DLD1 (cell line): ENCODE measurements at regions not wholly inside any gene's neighbourhood (a gene's known extent, or its start where the extent isn't known, plus 50 kb on each side); places are given as distances from the start of the nearest gene placed in this dataset.

Experiments
- in situ Hi-C: cut with HindIII; loops from 2 replicates; pipeline ENCODE4 v1.10.0; 2017; ENCODE audit warnings: low sequenced_read_pairs

DNA sequence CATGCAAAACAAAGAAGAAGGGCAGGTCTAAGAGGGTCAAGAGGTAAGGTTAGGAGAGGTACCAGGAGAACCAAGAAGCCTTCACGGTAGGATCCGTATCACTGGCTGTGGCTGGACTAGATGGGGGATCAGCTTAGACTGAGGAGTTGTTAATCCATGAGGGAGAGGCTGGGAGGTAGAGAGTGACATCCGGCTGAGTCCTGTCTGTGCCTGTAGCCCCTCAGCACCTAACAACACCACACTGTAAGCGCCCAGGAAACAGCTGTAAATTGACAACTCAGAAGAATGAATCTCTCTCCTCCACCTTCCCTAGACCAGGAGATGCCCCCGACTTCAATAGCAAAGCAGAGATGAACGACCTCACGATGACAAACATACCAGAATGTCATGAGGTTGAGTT lies 199.4 kb upstream of the RPL38 start:
- in situ Hi-C loops: no loop called here

DNA sequence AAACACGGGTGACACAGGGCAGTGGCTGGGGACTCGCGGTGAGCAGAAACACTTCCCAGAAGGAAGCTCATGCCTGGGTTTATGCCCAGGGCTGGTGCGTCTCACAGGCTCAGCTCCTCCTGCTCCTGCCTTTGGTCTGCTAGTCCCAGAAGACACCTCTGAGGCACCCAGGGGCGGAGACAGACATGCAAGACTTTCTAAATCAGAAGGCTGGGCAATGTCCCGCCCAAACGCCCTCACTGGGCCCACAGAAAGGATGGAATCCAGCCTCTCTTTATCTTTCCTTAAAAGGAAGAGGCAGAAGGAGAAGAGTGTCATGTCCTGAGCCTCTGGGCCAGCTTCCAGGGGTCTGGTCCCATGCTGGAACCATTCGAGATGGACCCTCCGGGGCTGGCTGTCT lies 197.7 kb upstream of the RPL38 start:
- in situ Hi-C loops: no loop called here

DNA sequence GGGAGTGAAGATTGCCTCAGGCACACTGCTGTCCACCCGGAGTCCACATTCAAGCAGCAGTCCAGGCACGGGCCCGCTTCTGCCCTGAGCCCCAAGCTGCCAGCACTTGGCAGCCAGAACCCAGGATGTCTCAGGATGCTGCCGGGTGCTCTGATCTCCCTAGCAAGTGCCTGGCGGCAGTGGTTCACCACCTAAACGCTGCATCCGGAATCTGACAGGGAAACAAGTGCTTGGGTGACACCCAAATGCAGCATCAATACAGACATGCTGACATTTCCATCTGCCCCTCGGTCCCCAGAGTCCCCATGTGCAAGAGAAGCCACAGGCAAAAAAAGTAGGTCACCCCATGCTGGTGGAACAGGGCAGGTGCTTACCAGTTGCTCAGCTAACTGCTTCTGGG lies 197.1 kb upstream of the RPL38 start:
- in situ Hi-C loops: no loop called here

DNA sequence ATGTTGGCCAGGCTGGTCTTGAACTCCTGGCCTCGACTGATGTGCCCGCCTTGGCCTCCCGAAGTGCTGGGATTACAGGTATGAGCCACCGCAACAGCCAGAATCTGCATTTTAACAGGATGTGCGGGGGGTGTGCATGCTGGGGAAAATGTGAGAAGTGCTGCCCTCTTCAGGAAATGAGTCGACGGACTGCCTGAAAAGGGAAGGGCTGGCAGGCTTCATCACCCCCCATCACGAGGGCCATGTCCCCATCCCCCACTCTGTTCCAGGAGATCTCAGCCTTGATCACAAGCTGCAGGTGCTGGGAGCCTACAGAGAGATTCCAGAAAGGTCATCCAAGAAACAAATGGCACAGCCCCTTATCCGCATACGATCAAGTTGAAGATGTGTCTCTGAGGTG lies 195.3 kb upstream of the RPL38 start:
- in situ Hi-C loops: no loop called here

DNA sequence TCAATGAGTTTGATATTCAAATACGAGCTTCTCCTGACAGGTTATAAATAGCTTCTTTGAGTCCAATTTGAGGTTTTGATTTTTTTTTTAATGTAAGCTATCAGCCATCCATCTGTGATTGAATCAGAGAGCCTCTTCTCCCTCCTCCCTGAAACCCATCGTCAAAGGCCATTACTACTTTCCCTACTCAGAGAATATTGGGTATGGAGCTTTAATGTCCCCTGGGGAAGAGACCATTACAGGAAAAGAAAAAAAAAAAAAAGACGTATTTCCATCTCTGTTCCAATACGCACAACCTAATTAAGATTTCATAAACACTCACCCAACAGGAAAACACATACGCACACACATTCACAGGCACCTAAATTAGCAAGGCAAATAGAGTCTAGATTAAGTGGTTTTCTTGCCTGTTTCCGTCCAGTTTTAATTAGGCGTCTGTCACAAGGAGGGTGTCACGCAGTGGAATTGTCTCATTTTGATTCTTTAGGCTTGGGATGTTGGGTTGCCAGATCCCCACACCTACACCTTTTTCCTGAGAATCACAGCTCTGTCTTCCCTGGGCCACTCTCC lies 194.3 kb upstream of the RPL38 start:
- in situ Hi-C loops: no loop called here

DNA sequence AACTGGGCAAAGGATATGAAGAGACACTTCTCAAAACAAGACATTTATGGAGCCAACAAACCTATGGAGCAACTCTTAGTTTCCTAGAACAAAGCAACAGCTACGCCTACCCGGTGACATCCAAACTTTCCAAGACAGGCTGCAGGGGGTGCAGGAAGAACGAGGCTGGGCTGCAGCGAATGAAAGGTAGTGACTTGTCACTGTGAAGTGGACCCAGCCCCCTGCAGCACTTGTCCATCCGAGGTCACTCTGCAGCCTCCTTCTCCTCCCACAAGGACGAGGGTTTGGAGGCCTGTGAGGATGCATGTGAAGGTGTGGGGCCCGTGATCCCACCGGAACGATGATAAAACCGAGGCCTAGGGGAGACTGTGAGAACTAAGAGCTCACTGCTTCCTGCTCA lies 192.6 kb upstream of the RPL38 start:
- in situ Hi-C loops: no loop called here

DNA sequence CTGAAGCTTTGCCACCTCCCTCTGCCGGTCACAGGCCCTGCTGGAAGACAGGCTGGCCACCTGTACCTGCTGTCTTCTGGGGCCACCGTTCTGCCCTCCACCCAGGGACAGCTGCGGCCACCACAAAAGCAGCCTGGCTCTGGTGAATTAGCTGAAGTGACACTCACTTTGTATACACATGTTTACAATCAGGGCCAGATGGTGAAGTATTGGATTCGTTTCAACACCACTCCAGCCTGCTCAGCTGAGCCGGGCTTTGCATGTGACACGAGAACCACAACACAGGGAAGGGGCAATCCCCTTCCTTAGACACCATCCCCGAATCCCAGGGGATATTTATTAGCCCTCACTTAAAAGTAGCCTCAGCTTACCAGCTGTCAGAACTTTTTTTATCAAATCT lies 191.5 kb upstream of the RPL38 start:
- in situ Hi-C loops: no loop called here

DNA sequence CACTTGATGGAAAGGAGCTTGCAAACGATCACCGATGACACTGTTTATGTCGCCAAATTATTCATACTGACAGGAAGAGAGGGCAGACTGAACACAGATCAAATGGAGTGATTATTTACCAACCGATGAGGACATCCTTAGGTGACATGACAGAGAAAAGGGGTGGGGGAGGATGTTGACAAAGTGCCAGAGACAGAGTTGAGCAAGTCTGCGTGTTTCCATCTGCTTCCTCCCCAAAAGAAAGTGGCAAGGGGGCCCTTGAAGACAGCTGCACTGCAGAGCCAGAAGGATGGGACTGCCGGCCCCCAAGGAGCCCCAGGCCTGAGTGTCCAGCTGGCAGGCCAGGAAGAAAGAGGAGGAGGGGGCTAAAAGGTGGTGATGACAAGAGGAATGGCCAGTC lies 191.0 kb upstream of the RPL38 start:
- in situ Hi-C loops: no loop called here

DNA sequence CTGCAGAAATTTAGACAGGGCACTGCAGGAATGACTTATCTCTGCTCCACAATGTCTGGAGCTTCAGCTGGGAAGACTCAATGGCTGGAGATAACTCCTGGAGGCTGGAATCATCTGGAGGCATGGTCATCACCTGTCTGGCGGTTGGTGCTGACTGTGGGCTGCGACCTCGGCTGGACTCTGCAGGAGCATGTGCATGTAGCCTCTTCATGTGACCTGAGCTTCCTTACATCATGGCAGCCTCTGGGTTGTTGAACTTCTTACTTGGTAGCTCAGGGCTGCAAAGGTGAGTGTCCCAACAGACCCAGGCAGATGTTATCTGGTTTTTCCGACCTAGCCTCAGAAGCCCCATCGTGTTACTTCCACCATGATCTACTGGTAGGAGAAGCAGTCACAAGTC lies 188.2 kb upstream of the RPL38 start:
- in situ Hi-C loops: no loop called here

DNA sequence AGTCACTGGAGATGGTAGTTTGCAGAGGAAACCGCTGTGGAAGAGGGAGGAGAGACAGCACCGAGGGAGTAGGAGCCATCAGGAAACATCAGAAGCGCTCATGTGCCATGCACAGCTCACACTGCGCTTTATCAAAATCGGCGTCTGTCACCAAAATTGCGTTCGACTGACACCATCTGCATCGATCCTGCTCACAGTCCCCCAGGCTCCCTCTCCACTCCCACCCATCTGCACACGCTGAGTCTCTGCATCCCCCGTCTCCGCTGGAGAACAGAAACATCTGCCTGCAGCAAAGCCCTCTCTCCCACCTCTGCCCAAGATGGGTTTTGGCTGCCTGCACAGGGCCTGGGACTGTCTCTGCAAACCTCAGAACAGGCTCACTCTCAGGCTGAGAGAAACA lies 187.5 kb upstream of the RPL38 start:
- in situ Hi-C loops: no loop called here

DNA sequence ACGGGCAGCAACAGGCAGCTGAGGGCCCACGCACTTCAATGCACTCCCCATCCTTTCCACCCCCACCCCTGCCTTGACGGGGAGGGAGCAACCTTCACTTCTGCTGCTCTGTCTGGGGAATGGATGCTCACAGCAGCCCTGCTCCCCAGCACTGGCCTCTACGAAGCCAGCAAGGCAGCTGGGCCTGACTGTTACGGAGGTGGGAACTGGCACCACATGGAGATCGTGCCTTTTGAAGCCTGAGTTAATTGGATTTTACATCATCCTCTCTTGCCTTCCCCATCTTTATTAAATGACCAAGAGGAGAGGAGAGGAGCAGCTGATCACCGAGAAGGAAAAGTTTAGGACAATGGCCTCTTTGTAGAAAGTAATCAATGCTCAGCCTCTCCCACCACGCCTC lies 187.0 kb upstream of the RPL38 start:
- in situ Hi-C loops: no loop called here

DNA sequence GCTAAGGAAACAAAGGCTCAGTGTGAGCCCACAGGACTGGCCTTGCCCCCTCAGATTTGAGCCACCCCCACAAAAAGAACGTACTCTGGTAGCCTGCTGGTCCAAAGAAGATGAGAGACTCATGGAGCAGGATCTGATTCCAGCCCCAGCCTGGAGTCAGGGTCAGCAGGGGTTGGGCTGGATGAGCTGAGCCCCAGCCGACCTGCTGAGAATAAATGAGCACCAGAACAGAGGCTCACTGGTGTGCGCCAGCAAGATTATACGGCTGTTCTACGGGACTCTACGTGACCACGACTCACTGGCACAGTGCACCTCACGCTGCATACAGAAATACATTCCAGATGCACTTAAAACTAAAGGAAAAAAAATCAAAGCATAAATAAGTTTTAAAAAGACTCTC lies 186.0 kb upstream of the RPL38 start:
- in situ Hi-C loops: no loop called here

DNA sequence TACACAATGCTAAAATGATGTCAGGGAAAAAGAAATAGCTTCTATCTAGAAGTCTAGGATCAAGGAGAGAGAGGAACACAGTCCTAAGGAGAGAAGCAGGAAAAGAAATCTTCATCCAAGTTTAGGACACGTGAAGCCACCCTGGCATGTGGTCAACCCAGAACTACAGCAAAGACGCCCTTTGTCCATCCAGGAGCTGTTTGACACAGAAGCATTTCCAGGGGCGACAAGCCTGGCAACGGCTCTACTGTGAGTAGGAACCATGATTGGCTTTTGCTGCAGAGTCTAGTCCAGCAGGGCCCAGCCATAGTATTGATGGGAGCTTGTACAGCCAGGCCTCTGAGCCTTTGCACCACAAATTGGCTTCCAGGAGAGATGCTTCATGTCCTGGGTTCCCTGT lies 185.4 kb upstream of the RPL38 start:
- in situ Hi-C loops: no loop called here

DNA sequence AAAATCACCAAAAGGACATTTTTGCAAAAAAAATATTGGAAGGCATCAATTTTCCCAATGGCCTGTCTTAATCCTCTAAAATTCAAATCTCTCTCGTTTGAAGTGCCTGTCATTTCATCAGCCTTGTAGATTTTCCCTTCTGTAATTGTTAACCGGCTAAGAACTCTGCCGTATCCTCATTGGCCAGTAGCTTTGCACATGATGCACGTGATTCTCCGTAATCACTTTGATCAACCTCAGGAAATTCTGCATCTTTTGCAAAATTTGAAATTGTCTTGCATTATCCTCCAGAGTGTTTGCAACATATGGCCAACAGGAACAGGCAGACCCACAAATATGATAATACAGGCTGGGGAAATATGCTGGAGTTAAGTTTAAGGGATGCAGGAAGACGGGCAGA lies 184.2 kb upstream of the RPL38 start:
- in situ Hi-C loops: no loop called here

DNA sequence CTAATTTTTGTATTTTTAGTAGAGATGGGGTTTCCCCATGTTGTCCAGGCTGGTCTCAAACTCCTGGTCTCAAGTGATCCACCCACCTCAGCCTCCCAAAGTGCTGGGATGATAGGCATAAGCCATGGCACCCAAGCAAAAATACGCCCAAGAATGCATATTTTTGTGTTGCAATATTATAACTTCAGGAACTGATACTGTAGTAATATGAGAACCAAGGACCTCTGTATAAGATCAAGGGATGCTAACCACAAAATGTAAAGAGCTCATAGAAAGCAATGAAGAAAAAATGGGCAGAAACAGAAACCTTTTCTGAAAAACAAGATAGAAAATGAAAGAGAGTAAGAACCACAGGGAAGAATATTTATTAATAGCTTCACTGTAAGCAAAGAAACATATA lies 183.6 kb upstream of the RPL38 start:
- in situ Hi-C loops: no loop called here

DNA sequence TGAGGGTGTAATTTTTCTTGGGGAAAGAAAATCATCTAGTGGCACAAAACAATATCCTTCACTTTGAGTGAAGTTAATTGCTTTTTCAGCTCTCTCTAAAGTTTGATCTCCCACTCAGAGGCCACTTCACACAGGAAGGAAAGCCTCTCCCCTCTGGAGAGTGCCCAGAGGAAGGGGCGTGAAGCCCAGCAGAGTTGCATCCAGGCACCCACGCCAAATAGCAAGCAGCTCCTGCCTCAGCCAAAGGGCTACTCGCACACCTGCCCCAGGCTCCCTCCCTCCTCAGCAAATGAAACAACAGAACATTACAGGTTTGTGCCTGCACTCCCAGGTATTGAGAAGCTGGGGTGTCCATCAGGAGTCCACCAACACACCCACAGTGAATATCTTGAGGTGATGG lies 183.0 kb upstream of the RPL38 start:
- in situ Hi-C loops: no loop called here

DNA sequence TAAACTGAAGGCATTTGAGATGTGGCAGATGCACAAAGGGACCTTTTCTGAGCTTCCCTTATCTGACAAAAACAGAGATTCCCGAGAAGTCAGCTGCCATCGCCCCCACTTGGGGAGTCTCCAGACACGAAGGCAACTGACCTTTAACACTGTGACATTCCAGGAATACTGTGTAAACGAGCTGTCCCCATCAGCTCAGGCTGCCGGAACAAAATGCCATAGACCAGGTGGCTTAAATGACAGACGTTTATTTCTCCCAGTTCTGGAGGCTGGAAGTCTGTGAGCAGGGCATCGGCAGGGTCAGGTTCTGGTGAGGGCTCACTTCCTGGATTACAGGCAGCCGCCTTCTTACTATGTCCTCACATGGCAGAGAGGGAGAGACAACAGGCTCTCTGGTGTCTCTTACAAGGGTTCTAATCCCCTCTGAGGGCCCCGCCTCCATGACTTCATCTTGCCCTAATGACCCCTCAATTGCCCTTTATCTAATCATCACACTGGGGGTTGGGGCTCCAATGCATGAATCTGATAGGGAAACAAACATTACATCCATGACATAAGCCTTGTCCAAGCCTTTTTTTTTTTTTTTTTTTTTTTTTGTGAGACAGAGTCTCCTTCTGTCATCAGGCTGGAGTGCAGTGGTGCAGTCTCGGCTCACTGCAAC lies 178.5 kb upstream of the RPL38 start:
- in situ Hi-C loops: no loop called here

DNA sequence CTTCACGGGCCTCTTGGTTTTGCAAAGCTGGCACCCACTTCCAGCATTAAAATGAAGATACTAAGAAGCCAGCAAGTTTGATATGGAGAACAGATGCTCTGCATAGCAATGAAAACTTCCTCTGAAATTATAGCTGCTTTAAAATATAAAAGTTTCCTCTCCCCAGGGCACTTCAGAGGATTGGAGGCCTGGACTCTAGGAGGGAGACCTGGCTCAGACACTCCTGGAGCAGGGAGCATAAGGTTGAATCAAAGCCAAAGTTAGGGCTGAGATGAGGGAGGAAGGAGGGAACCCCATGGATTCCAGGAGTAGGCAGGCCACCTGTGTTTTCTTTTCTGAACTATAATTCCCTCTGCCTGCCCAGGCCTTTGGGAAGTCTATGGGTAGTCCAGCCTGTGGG lies 176.0 kb upstream of the RPL38 start:
- in situ Hi-C loops: no loop called here

DNA sequence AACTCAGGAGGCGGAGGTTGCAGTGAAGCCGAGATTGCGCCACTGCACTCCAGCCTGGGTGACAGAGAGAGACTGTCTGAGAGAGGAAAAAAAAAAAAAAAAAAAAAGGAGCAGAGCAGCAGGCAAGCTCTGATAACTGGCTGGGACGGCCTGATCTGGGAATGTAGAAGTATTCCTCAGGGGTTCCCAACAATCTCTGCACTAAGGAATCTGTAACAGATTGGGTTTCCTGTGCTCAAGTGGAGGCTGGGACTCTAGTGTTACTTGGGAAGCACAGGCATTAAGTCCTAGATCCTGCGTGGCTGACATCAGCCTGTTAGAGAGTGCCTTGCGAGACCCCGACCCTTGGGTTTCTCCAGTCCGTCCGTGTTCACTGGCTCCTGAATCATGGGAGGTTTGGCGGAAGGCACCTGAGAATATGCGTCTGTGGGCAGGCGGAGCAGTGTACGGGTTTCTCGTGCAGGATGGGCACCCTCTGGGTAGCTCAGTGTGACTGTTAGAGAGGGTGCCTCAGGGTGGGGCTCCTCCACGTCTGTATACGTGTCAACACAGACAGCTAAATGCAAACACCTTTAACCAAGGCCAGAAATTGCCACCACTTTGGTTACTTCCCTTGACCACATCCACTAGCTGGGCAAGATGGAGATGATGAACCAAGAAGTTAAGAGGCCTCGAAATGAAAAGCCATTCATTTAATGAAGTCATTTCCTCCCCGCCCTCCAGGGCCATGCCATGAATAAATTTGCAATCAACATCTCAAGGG lies 174.9 kb upstream of the RPL38 start:
- in situ Hi-C loops: no loop called here

DNA sequence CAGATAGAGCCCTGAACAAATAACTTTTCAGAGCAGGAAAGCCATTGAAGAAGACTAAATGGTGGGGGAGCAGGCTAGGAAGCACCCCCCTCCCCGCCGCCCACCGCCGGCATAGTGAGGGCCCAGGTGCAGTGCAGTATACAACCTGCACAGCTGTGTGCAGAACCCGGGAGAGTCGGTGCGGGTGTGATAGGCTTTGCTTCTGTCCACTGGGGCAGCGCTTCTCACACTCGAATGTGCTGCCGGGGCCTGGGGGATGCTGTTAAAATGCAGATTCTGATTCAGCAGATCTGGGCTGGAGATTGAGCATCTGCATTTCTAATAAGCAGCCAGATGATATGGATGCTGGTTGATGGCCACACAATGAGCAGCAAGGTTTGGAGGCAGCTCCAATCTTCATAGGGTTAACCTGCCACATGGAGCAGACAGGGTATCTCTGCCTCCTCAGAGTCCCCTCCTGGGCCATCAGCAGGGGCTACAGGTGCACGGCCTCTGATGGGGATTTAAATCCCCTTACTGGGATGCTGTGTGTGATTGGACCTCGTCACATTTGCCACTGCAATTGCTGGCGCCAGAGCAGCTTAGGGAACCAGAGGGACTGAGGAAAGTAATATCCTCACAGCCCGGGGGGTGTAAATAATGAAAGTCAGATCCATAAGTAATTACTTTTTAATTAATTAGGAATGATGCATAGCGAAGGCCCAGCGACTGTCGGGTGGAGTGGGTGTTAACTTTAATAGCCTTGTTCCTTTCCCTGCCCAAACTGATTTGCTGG lies 172.0 kb upstream of the RPL38 start:
- in situ Hi-C loops: no loop called here

DNA sequence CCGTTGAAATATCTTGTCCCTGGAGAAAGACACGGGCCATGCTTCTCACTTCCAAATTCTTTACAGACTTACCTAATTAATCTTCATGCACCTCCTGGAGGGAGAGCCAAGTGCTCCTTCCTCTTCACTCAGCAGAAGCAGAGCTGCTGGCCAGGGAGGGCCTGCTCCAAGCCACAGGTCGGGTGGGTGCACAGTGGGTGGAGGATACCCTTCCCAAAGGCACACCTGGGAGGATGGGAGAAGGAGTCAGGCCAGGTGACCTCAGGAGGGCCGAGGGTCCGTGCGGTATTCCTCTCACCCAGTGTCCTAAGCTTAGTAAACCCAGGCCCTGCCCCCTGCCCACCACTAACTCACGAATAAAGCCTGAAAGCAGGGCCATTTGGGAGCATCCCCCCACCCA lies 171.3 kb upstream of the RPL38 start:
- in situ Hi-C loops: no loop called here

DNA sequence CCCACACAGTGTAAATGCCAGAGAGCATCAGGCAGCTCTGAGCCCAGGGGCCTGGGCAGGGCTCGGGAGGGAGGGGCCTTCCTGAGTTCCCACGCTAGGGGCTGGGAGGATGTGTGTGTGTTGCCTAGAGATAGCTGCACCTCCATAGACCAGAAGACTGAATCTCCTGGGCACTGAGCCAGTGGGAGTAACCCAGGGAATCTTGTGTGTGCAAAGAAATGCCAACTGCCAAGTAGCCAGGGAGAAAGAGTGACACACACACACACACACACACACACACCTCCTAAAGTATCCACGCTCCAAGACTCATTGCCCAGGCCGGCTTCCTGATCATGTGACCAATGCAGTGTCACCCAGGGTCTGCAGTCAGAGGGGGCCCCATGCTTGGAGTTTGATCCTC lies 166.2 kb upstream of the RPL38 start:
- in situ Hi-C loops: no loop called here
